ENCODE measurements at regions not wholly inside any gene's neighbourhood (a gene's known extent, or its start where the extent isn't known, plus 50 kb on each side); places are given as distances from the start of the nearest gene placed in this dataset.

- no peaks in the 10 kb centered on the region for H3K9me3 ChIP-seq (replicated peaks; ENCODE audit: control insufficient read depth, insufficient read depth, low read length)
- H3K4me1 ChIP-seq (ENCODE audit: control insufficient read depth, insufficient read depth, low read length) = no peaks in the 10 kb centered on the region
- 7% methylated on average over 3 of the region's 3 CpGs for WGBS (ENCODE audit: insufficient coverage, insufficient replicate concordance, low lambda C conversion rate, missing lambda C conversion rate)
- H3K79me2 ChIP-seq (ENCODE audit: control insufficient read depth, insufficient read depth, low read length) = no peaks in the 10 kb centered on the region
- no peaks in the 10 kb centered on the region for H4K20me1 ChIP-seq (ENCODE audit: control insufficient read depth, insufficient read depth)
- no peak overlapping the region for H3K9ac ChIP-seq (ENCODE audit: control insufficient read depth, insufficient read depth, low read length)
- no peak overlapping the region for H2AFZ ChIP-seq (ENCODE audit: control insufficient read depth, low read depth, low read length)
- intact Hi-C loops (cut with micrococcal nuclease; ENCODE audit: unreplicated experiment) = no loop called here
- in situ Hi-C loops (cut with MboI) = no loop called here
- ChIA-PET RAD21 (ENCODE audit: unreplicated experiment) (no interaction called here), POLR2A (no interaction called here), CTCF (interaction anchor here (1.2 kb wide), 1 partner anchor 11 kb away, joined by 3 read pairs; no protein-coding TSS in a partner anchor), SMC1A (ENCODE audit: uncharacterized antibody, unreplicated experiment) (no interaction called here)
- no peaks in the 10 kb centered on the region for H3K36me3 ChIP-seq (ENCODE audit: control insufficient read depth in 2 of 2, insufficient read depth in 2 of 2, low read length in 1 of 2)
- H3K27me3 ChIP-seq (replicated peaks in 1 of 2; ENCODE audit: control insufficient read depth in 2 of 2, insufficient read depth in 2 of 2, low read length in 1 of 2) = no peaks in the 10 kb centered on the region
- BruUV-seq (replicated peaks) = no TSS peak
- no peak overlapping the region for H3K4me3 ChIP-seq
- FAIRE-seq = no peak
- no peak overlapping the region for H3K27ac ChIP-seq (ENCODE audit: control insufficient read depth, insufficient read depth)
- H3K4me2 ChIP-seq (ENCODE audit: control insufficient read depth, insufficient read depth) = no peak overlapping the region
- ATAC-seq = no peak
- TF ChIP-seq KLF5 (IDR thresholded peaks at IDR 0.05; ENCODE audit: partially characterized antibody) (no peak), ATF2 (IDR thresholded peaks at IDR 0.05; ENCODE audit: low read length) (no peak), HDAC2 (IDR thresholded peaks at IDR 0.05) (no peak), ZNF384 (IDR thresholded peaks at IDR 0.05; ENCODE audit: borderline replicate concordance, low read depth, low read length) (no peak), TCF3 (IDR thresholded peaks at IDR 0.05; ENCODE audit: borderline replicate concordance, insufficient read depth, low read depth, low read length) (no peak), ELK1 (IDR thresholded peaks at IDR 0.05; ENCODE audit: low read depth, low read length) (no peak), NFYA (IDR thresholded peaks at IDR 0.05; ENCODE audit: borderline replicate concordance, low read depth, low read length) (no peak), ZBED1 (IDR thresholded peaks at IDR 0.05; ENCODE audit: borderline replicate concordance) (no peak)
- no peak for DNase-seq (ENCODE audit: low read depth, low spot score)
Measured at GRCh38 chr7:113763226-113763625, 155.6 kb downstream of the PPP1R3A start.
